Nephron (organoid): ENCODE measurements at regions not wholly inside any gene's neighbourhood (a gene's known extent, or its start where the extent isn't known, plus 50 kb on each side); places are given as distances from the start of the nearest gene placed in this dataset.
A peak's percentile ranks its signal among the peaks of the same experiment; 100 is the strongest.

Source experiments
- H3K27ac Mint-ChIP-seq, 3 experiments: 2 replicates each; pipeline ENCODE4 v1.8.0; 2020; ENCODE audit warnings: mixed read lengths in 3 of 3, mild to moderate bottlenecking in 2 of 3, moderate library complexity in 1 of 3
- H3K27me3 Mint-ChIP-seq: 2 replicates; pipeline ENCODE4 v1.8.0; 2021; ENCODE audit warnings: low read depth, mild to moderate bottlenecking, moderate library complexity, mixed read lengths
- H3K36me3 Mint-ChIP-seq: 2 replicates; pipeline ENCODE4 v1.8.0; 2020; ENCODE audit warnings: low read depth, mixed read lengths
- H3K4me1 Mint-ChIP-seq: 2 replicates; pipeline ENCODE4 v1.8.0; 2020; ENCODE audit warnings: mixed read lengths
- H3K4me3 Mint-ChIP-seq, 3 experiments: 2 replicates each; pipeline ENCODE4 v1.8.0; 2020; ENCODE audit warnings: mild to moderate bottlenecking in 3 of 3, mixed read lengths in 3 of 3, moderate library complexity in 2 of 3
- H3K9me3 Mint-ChIP-seq: 2 replicates; pipeline ENCODE4 v1.8.0; 2020; ENCODE audit warnings: mixed read lengths
- TF ChIP-seq, protein P1 (sequence below), 3 experiments: fragments of 200-600 bp; sonication (generic); IDR thresholded peaks; one replicate each; pipeline ENCODE4 v1.5.0; 2021; ENCODE audit warnings: antibody characterized with exemption in 3 of 3; ENCODE audit not compliant: unreplicated experiment in 3 of 3

- TF ChIP-seq, protein P1, sequence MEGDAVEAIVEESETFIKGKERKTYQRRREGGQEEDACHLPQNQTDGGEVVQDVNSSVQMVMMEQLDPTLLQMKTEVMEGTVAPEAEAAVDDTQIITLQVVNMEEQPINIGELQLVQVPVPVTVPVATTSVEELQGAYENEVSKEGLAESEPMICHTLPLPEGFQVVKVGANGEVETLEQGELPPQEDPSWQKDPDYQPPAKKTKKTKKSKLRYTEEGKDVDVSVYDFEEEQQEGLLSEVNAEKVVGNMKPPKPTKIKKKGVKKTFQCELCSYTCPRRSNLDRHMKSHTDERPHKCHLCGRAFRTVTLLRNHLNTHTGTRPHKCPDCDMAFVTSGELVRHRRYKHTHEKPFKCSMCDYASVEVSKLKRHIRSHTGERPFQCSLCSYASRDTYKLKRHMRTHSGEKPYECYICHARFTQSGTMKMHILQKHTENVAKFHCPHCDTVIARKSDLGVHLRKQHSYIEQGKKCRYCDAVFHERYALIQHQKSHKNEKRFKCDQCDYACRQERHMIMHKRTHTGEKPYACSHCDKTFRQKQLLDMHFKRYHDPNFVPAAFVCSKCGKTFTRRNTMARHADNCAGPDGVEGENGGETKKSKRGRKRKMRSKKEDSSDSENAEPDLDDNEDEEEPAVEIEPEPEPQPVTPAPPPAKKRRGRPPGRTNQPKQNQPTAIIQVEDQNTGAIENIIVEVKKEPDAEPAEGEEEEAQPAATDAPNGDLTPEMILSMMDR (IDR thresholded peaks at IDR 0.05; ENCODE audit: unreplicated experiment in 3 of 3), result no peak
- H3K4me1 Mint-ChIP-seq, result peaks cover 14% of the 10 kb centered on the region
- H3K27ac Mint-ChIP-seq, result peak overlapping the region in 1 of 3 experiments; percentile 2
- H3K9me3 Mint-ChIP-seq, result peaks cover 5% of the 10 kb centered on the region
- no peak overlapping the region for H3K4me3 Mint-ChIP-seq
- no peaks in the 10 kb centered on the region for H3K36me3 Mint-ChIP-seq
- peaks cover 15% of the 10 kb centered on the region for H3K27me3 Mint-ChIP-seq
Observed at GRCh38 chr16:55145771-55146603, 178.0 kb upstream of the IRX6 start.

DNA sequence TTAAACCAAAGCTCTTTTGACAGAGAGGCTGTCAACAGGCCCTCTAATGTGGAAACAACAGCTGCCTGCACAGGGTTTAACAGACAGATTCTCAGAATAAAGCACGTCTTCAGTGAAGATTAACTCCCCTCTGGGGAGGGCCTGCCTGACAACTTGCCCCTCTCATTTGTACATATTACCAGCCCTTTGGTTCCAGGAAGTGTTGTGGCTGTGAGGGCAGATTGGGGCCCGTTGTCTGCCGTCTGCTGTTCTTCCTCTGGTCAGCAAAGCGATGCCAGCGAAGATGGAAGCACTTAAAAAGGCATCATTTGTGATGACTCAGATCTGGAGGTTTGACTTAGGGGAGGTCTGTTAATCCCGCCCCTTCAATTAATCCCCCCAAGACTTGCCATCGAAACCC lies 177.0 kb upstream of the IRX6 start:
- Mint-ChIP-seq H3K36me3 (no peaks in the 10 kb centered on the region), H3K9me3 (peaks cover 5% of the 10 kb centered on the region), H3K4me1 (peaks cover 14% of the 10 kb centered on the region), H3K27me3 (peaks cover 12% of the 10 kb centered on the region), H3K27ac (peak overlapping the region in 1 of 3 experiments; percentile 39), H3K4me3 (no peak overlapping the region)
- TF ChIP-seq, protein P1 (IDR thresholded peaks at IDR 0.05; ENCODE audit: unreplicated experiment in 3 of 3), result no peak

GRCh38 chr16:55147396-55147795 lies 176.6 kb upstream of the IRX6 start:
- TF ChIP-seq, protein P1 (IDR thresholded peaks at IDR 0.05; ENCODE audit: unreplicated experiment in 3 of 3), result no peak
- peaks cover 14% of the 10 kb centered on the region for H3K4me1 Mint-ChIP-seq
- no peak overlapping the region for H3K4me3 Mint-ChIP-seq
- H3K27ac Mint-ChIP-seq, result no peak overlapping the region
- peaks cover 5% of the 10 kb centered on the region for H3K9me3 Mint-ChIP-seq
- no peaks in the 10 kb centered on the region for H3K36me3 Mint-ChIP-seq
- H3K27me3 Mint-ChIP-seq, result peaks cover 11% of the 10 kb centered on the region

DNA sequence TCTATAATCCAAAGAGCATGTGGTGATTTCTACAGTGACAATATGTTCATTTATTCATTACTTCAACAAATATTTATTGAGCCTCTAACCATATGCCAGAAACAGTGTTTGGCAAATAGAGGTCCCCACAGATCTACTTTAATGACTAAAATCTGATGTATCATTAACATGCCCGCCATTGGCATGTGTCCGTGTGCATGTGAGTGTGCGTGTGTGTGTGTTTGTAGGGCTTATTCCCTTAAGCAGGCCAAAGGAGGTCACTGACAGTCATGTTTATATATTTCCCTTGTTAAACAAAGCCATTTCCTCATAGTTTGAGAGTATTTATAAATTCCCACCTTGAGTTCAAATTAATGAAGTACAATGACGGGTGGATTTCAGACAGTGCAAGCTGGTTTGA lies 174.4 kb upstream of the IRX6 start:
- H3K9me3 Mint-ChIP-seq, result peaks cover 5% of the 10 kb centered on the region
- H3K36me3 Mint-ChIP-seq, result no peaks in the 10 kb centered on the region
- TF ChIP-seq, protein P1 (IDR thresholded peaks at IDR 0.05; ENCODE audit: unreplicated experiment in 3 of 3), result no peak
- H3K27ac Mint-ChIP-seq, result no peak overlapping the region
- peaks cover 18% of the 10 kb centered on the region for H3K27me3 Mint-ChIP-seq
- H3K4me1 Mint-ChIP-seq, result peaks cover 14% of the 10 kb centered on the region
- H3K4me3 Mint-ChIP-seq, result no peak overlapping the region

GRCh38 chr16:55151561-55152305 lies 172.3 kb upstream of the IRX6 start:
- H3K9me3 Mint-ChIP-seq, result peaks cover 5% of the 10 kb centered on the region
- peaks cover 10% of the 10 kb centered on the region for H3K4me1 Mint-ChIP-seq
- H3K4me3 Mint-ChIP-seq, result no peak overlapping the region
- H3K36me3 Mint-ChIP-seq, result no peaks in the 10 kb centered on the region
- TF ChIP-seq, protein P1 (IDR thresholded peaks at IDR 0.05; ENCODE audit: unreplicated experiment in 3 of 3), result no peak
- no peak overlapping the region for H3K27ac Mint-ChIP-seq
- H3K27me3 Mint-ChIP-seq, result peaks cover 22% of the 10 kb centered on the region
